IMR-90 (cell line): ENCODE measurements at regions not wholly inside any gene's neighbourhood (a gene's known extent, or its start where the extent isn't known, plus 50 kb on each side); places are given as distances from the start of the nearest gene placed in this dataset.
"Not testable (repeated sequence)": the region's sequence is repeated elsewhere in the genome, so short reads cannot be mapped to it uniquely, and the experiment has no call there.

Experiments
- ATAC-seq: fragments of 200-7000 bp; cut with Tn5 transposase; 2 replicates; pipeline ENCODE4 v1.9.1; 2020; ENCODE audit warnings: low read depth, mild to moderate bottlenecking, moderate library complexity
- BruUV-seq: library from RNA; stranded (reverse); fragments of 400-500 nt; replicated peaks from 2 replicates; lab custom pipeline; 2021; lab: Mats Ljungman, UMichigan
- CTCF ChIA-PET: fragments of 300-600 bp; formaldehyde crosslinking; extraction: SDS; loops from one replicate; lab custom pipeline; 2021; ENCODE audit warnings: antibody characterized with exemption; lab: Yijun Ruan, JAX
- POLR2A ChIA-PET: fragments of 300-600 bp; sonication (Branson Sonifier 250); formaldehyde crosslinking; loops from one replicate; lab custom pipeline; 2022; ENCODE audit warnings: antibody characterized with exemption; ENCODE audit not compliant: unreplicated experiment; lab: Charles Lee
- DNase-seq: peaks from one replicate; pipeline ENCODE4 v3.0.0; 2013
- H2AFZ ChIP-seq: replicated peaks from 2 replicates; pipeline ENCODE3; 2013; ENCODE audit warnings: low read length, mild to moderate bottlenecking; ENCODE audit not compliant: poor library complexity
- H2AK5ac ChIP-seq: 2 replicates; pipeline ENCODE4 v1.6.1; 2013; ENCODE audit warnings: low read depth, low read length, inconsistent platforms
- H2AK9ac ChIP-seq: replicated peaks from 2 replicates; pipeline ENCODE3; 2013; ENCODE audit warnings: mild to moderate bottlenecking, low read depth, low read length, moderate library complexity; ENCODE audit not compliant: poor library complexity
- H2BK120ac ChIP-seq: 2 replicates; pipeline ENCODE4 v1.6.1; 2013; ENCODE audit warnings: low read depth, low read length, inconsistent platforms
- H2BK15ac ChIP-seq: 3 replicates; pipeline ENCODE4 v1.6.1; 2013; ENCODE audit warnings: low read depth, low read length, inconsistent platforms
- H2BK20ac ChIP-seq: 2 replicates; pipeline ENCODE4 v1.6.1; 2013; ENCODE audit warnings: low read depth, mild to moderate bottlenecking, inconsistent platforms, low read length, moderate library complexity
- H2BK5ac ChIP-seq: 2 replicates; pipeline ENCODE4 v1.6.1; 2013; ENCODE audit warnings: mild to moderate bottlenecking, low read depth, low read length, inconsistent platforms; ENCODE audit not compliant: poor library complexity, severe bottlenecking
- H3K14ac ChIP-seq: replicated peaks from 2 replicates; pipeline ENCODE4 v1.6.1; 2013; ENCODE audit warnings: low read depth, low read length, inconsistent platforms
- H3K18ac ChIP-seq: 2 replicates; pipeline ENCODE4 v1.6.1; 2013; ENCODE audit warnings: low read depth, low read length, control low read depth
- H3K23ac ChIP-seq: 2 replicates; pipeline ENCODE4 v1.6.1; 2013; ENCODE audit warnings: low read depth, low read length, inconsistent platforms
- H3K27ac ChIP-seq: 2 replicates; pipeline ENCODE4 v1.5.1; 2013; ENCODE audit warnings: mild to moderate bottlenecking, control low read depth, low read length; ENCODE audit not compliant: insufficient read depth
- H3K27me3 ChIP-seq: 2 replicates; pipeline ENCODE4 v1.6.1; 2013; ENCODE audit warnings: low read length; ENCODE audit not compliant: control insufficient read depth, insufficient read depth
- H3K36me3 ChIP-seq: 2 replicates; pipeline ENCODE4 v1.6.1; 2013; ENCODE audit warnings: low read length, mixed read lengths; ENCODE audit not compliant: control insufficient read depth, insufficient read depth
- H3K4ac ChIP-seq: 2 replicates; pipeline ENCODE4 v1.6.1; 2013; ENCODE audit warnings: low read depth, low read length, inconsistent platforms
- H3K4me1 ChIP-seq: 2 replicates; pipeline ENCODE4 v1.6.1; 2013; ENCODE audit warnings: low read length, mixed read lengths; ENCODE audit not compliant: control insufficient read depth, insufficient read depth
- H3K4me2 ChIP-seq: 2 replicates; pipeline ENCODE4 v1.6.1; 2013; ENCODE audit warnings: low read depth, mild to moderate bottlenecking, control low read depth, low read length, moderate library complexity
- H3K4me3 ChIP-seq: 2 replicates; pipeline ENCODE4 v1.5.1; 2013; ENCODE audit warnings: low read depth, mild to moderate bottlenecking, control low read depth, low read length, moderate library complexity; ENCODE audit not compliant: insufficient read depth
- H3K56ac ChIP-seq: 2 replicates; pipeline ENCODE4 v1.6.1; 2013; ENCODE audit warnings: low read length, inconsistent platforms; ENCODE audit not compliant: insufficient read depth; ENCODE audit errors: extremely low read depth
- H3K79me1 ChIP-seq, 2 experiments: 2 replicates each; pipeline ENCODE4 v1.6.1; 2013; ENCODE audit warnings: low read length in 2 of 2, inconsistent platforms in 1 of 2, low read depth in 1 of 2
- H3K9ac ChIP-seq: 2 replicates; pipeline ENCODE4 v1.6.1; 2013; ENCODE audit warnings: low read depth, low read length, control low read depth
- H3K9me1 ChIP-seq: 2 replicates; pipeline ENCODE4 v1.6.1; 2013; ENCODE audit warnings: low read length, inconsistent platforms; ENCODE audit not compliant: insufficient read depth
- H3K9me3 ChIP-seq: 2 replicates; pipeline ENCODE4 v1.6.1; 2013; ENCODE audit warnings: low read length; ENCODE audit not compliant: control insufficient read depth, insufficient read depth
- H4K20me1 ChIP-seq: 2 replicates; pipeline ENCODE4 v1.6.1; 2013; ENCODE audit warnings: low read length, inconsistent platforms; ENCODE audit not compliant: insufficient read depth
- H4K5ac ChIP-seq: 2 replicates; pipeline ENCODE4 v1.6.1; 2013; ENCODE audit warnings: mild to moderate bottlenecking, low read depth, low read length, control low read depth
- H4K8ac ChIP-seq, 2 experiments: 2 replicates each; pipeline ENCODE4 v1.6.1; 2013; ENCODE audit warnings: low read depth in 2 of 2, low read length in 2 of 2, control low read depth in 1 of 2, inconsistent platforms in 1 of 2
- H4K91ac ChIP-seq: 2 replicates; pipeline ENCODE4 v1.6.1; 2013; ENCODE audit warnings: low read depth, low read length, inconsistent platforms; ENCODE audit not compliant: insufficient read depth
- CEBPB ChIP-seq: IDR thresholded peaks from 2 replicates; pipeline ENCODE4 v1.6.1; 2012; ENCODE audit warnings: low read depth, low read length, improper control_type of control experiment
- FOS ChIP-seq: fragments of 150-350 bp; IDR thresholded peaks from 2 replicates; pipeline ENCODE4 v1.6.1; 2016; ENCODE audit warnings: low read depth, low read length
- USF2 ChIP-seq: fragments of 150-350 bp; IDR thresholded peaks from 2 replicates; pipeline ENCODE4 v1.6.1; 2017; ENCODE audit warnings: mild to moderate bottlenecking, antibody characterized with exemption, low read length, low read depth
- WGBS, 2 experiments: methylation state at CpG; one replicate each; pipeline versions ENCODE4 v1.1.5 to v1.1.7; 2013; ENCODE audit warnings: missing lambda C conversion rate in 2 of 2; ENCODE audit not compliant: insufficient read length in 1 of 2; ENCODE audit errors: extremely low coverage in 2 of 2; 5-methylcytosine and 5-hydroxymethylcytosine counted together
- dilution Hi-C: fragments of 300-500 bp; cut with HindIII; formaldehyde crosslinking; loops from one replicate; pipeline ENCODE4 v1.14.3; 2018; ENCODE audit warnings: low sequenced_read_pairs; ENCODE audit not compliant: unreplicated experiment
- in situ Hi-C: fragments of 300-500 bp; cut with MboI; formaldehyde crosslinking; loops from 3 replicates; pipeline ENCODE4 v1.14.3; 2019; ENCODE audit warnings: low sequenced_read_pairs, inconsistent platforms, mixed read lengths
- intact Hi-C: fragments of 100-400 bp; cut with micrococcal nuclease; formaldehyde crosslinking; loops from 2 replicates; pipeline ENCODE4 v1.10.0; 2022

- Histone ChIP-seq H4K8ac (peak overlapping the region; percentile 5 to 67; a peak in 1 of 4 replicates), H3K14ac (peak overlapping the region; percentile 74), H3K4ac (peak overlapping the region; percentile 74; the same call in 1 of the 2 replicates), H2BK120ac (peak overlapping the region; percentile 93), H3K36me3 (no peaks in the 10 kb centered on the region), H2BK20ac (peak overlapping the region; percentile 97), H3K4me2 (peak overlapping the region; percentile 60; the same call in 1 of the 2 replicates), H2BK15ac (peak overlapping the region; percentile 91; the same call in 1 of the 3 replicates), H2AFZ (no peak overlapping the region), H2AK9ac (no peak overlapping the region), H3K9me3 (no peaks in the 10 kb centered on the region), H4K20me1 (no peaks in the 10 kb centered on the region), H2BK5ac (peak overlapping the region; percentile 47), H4K91ac (peak overlapping the region; percentile 74), H3K27ac (peak overlapping the region; percentile 30; the same call in 1 of the 2 replicates), H3K4me1 (peaks cover 5% of the 10 kb centered on the region), H3K79me1 (no peaks in the 10 kb centered on the region), H3K9me1 (no peaks in the 10 kb centered on the region; the same call in 1 of the 2 replicates), H3K56ac (no peak overlapping the region), H3K9ac (no peak overlapping the region; the same call in 1 of the 2 replicates), H3K4me3 (no peak overlapping the region), H4K5ac (peak overlapping the region; percentile 75), H2AK5ac (peak overlapping the region; percentile 56; the same call in 1 of the 2 replicates), H3K18ac (peak overlapping the region; percentile 93), H3K27me3 (no peaks in the 10 kb centered on the region), H3K23ac (0 out of 2 replicates have a peak overlapping the region, but pooled peaks have one; percentile 24)
- dilution Hi-C loops (no loop called here), in situ Hi-C loops (no loop called here), intact Hi-C loops (no loop called here)
- ChIA-PET POLR2A (no interaction called here), CTCF (interaction anchor here (0.5 kb wide), 1 partner anchor 10 kb away, joined by 3 read pairs; no protein-coding TSS in a partner anchor)
- peak; percentile 70 for DNase-seq
- no CpG with 5 or more reads among the region's 5 CpGs for WGBS, 2 experiments
- peak; percentile 47; the same call in 1 of the 2 replicates for TF ChIP-seq FOS
- peak; percentile 15; the same call in 1 of the 2 replicates for TF ChIP-seq CEBPB
- TF ChIP-seq USF2: no peak
- peak; percentile 80 for ATAC-seq
- no TSS peak for BruUV-seq
These were observed 467.3 kb downstream of the SETD4 start for GRCh38 chr21:35593000-35593502.

GRCh38 chr21:35590284-35590683 is 470.0 kb downstream of the SETD4 start:
- ATAC-seq, H2AFZ ChIP-seq, H3K79me1 ChIP-seq, H2BK20ac ChIP-seq, H2BK15ac ChIP-seq, H3K56ac ChIP-seq, CTCF ChIA-PET, DNase-seq, H3K27me3 ChIP-seq, H4K8ac ChIP-seq, H3K4me1 ChIP-seq, H3K4me3 ChIP-seq, H3K9me1 ChIP-seq, H4K5ac ChIP-seq, H4K20me1 ChIP-seq, dilution Hi-C loops, H4K91ac ChIP-seq, H3K4me2 ChIP-seq, H2AK5ac ChIP-seq, BruUV-seq, intact Hi-C loops, in situ Hi-C loops, H3K9ac ChIP-seq, H3K23ac ChIP-seq, H2BK120ac ChIP-seq, H3K9me3 ChIP-seq, POLR2A ChIA-PET, H3K14ac ChIP-seq, H2AK9ac ChIP-seq, H3K27ac ChIP-seq, H3K18ac ChIP-seq, H3K36me3 ChIP-seq, H3K4ac ChIP-seq, H2BK5ac ChIP-seq: not testable (repeated sequence)
- WGBS, 2 experiments: no CpG with 5 or more reads among the region's 3 CpGs
